Activated CD4-positive, alpha-beta T cell treated with anti-CD3 and anti-CD28 coated beads for 24 hours (primary cell): ENCODE measurements at regions not wholly inside any gene's neighbourhood (a gene's known extent, or its start where the extent isn't known, plus 50 kb on each side); places are given as distances from the start of the nearest gene placed in this dataset.
A peak's percentile ranks its signal among the peaks of the same experiment; 100 is the strongest.

Experiments
- DNase-seq, 2 donors: peaks; one replicate each; pipeline ENCODE4 v3.0.0-alpha.2; 2020; ENCODE audit warnings: low read depth in 2 of 2

GRCh38 chr15:91555312-91555711 is 298.2 kb upstream of the SLCO3A1 start:
- DNase-seq = no peak

- no peak for DNase-seq
Observed at GRCh38 chr15:91556926-91557325, 296.6 kb upstream of the SLCO3A1 start.

- no peak for DNase-seq
Observed at GRCh38 chr15:91559066-91559465, 294.4 kb upstream of the SLCO3A1 start.

GRCh38 chr15:91561371-91562100 is 292.0 kb upstream of the SLCO3A1 start:
- no peak for DNase-seq

GRCh38 chr15:91562698-91563097 is 290.8 kb upstream of the SLCO3A1 start:
- no peak for DNase-seq

- no peak for DNase-seq
Observed at GRCh38 chr15:91564631-91565030, 288.9 kb upstream of the SLCO3A1 start.

- DNase-seq = no peak
Observed at GRCh38 chr15:91566141-91566540, 287.4 kb upstream of the SLCO3A1 start.

GRCh38 chr15:91568036-91568435 is 285.5 kb upstream of the SLCO3A1 start:
- no peak for DNase-seq

GRCh38 chr15:91572110-91572509 is 281.4 kb upstream of the SLCO3A1 start:
- DNase-seq = no peak

- DNase-seq = no peak
Observed at GRCh38 chr15:91576096-91576495, 277.4 kb upstream of the SLCO3A1 start.

GRCh38 chr15:91578511-91578910 is 275.0 kb upstream of the SLCO3A1 start:
- no peak for DNase-seq

- DNase-seq = no peak
Observed at GRCh38 chr15:91584895-91585294, 268.6 kb upstream of the SLCO3A1 start.

- DNase-seq = no peak
Observed at GRCh38 chr15:91586560-91586959, 266.9 kb upstream of the SLCO3A1 start.

- DNase-seq = peak in 1 of 2 donors; percentile 4
Observed at GRCh38 chr15:91589360-91589759, 264.1 kb upstream of the SLCO3A1 start.

- no peak for DNase-seq
Observed at GRCh38 chr15:91592567-91592966, 260.9 kb upstream of the SLCO3A1 start.

GRCh38 chr15:91593067-91593466 is 260.4 kb upstream of the SLCO3A1 start:
- DNase-seq = no peak

GRCh38 chr15:91593653-91594052 is 259.9 kb upstream of the SLCO3A1 start:
- no peak for DNase-seq

GRCh38 chr15:91599261-91599660 is 254.2 kb upstream of the SLCO3A1 start:
- no peak for DNase-seq

GRCh38 chr15:91603384-91604080 is 250.0 kb upstream of the SLCO3A1 start:
- no peak for DNase-seq

- DNase-seq = no peak
Observed at GRCh38 chr15:91604122-91604521, 249.4 kb upstream of the SLCO3A1 start.

GRCh38 chr15:91605576-91605975 is 247.9 kb upstream of the SLCO3A1 start:
- DNase-seq = no peak

GRCh38 chr15:91609231-91609630 is 244.3 kb upstream of the SLCO3A1 start:
- DNase-seq = no peak

- DNase-seq = no peak
Observed at GRCh38 chr15:91609966-91610365, 243.5 kb upstream of the SLCO3A1 start.
